ENCODE measurements at regions not wholly inside any gene's neighbourhood (a gene's known extent, or its start where the extent isn't known, plus 50 kb on each side); places are given as distances from the start of the nearest gene placed in this dataset.

GRCh38 chr13:84655677-84656076, 773.4 kb upstream of the SLITRK1 start:
- TF ChIP-seq CTCF (IDR thresholded peaks at IDR 0.05; ENCODE audit: insufficient read depth, low read depth, low read length) = no peak
- TF ChIP-seq EZH2 (IDR thresholded peaks at IDR 0.05; ENCODE audit: insufficient read depth, low read length) = no peak
- Mint-ChIP-seq H3K9me3 (ENCODE audit: unreplicated experiment) (peaks cover 14% of the 10 kb centered on the region), H3K4me1 (ENCODE audit: low read depth, unreplicated experiment) (peaks cover 20% of the 10 kb centered on the region), H3K27ac (ENCODE audit: unreplicated experiment) (no peak overlapping the region), H3K36me3 (ENCODE audit: low read depth, unreplicated experiment) (no peaks in the 10 kb centered on the region), H3K27me3 (ENCODE audit: low read depth, unreplicated experiment) (no peaks in the 10 kb centered on the region), H3K4me3 (ENCODE audit: unreplicated experiment) (no peak overlapping the region)
- Histone ChIP-seq H3K79me2 (ENCODE audit: insufficient read depth, low read length) (no peaks in the 10 kb centered on the region), H4K20me1 (ENCODE audit: insufficient read depth, low read length) (no peaks in the 10 kb centered on the region), H3K27me3 (ENCODE audit: insufficient read depth, low read length) (no peaks in the 10 kb centered on the region), H3K4me3 (ENCODE audit: insufficient read depth, low read depth, low read length) (no peak overlapping the region), H2AFZ (ENCODE audit: low read depth, low read length) (no peak overlapping the region), H3K4me1 (ENCODE audit: insufficient read depth, low read length) (peaks cover 6% of the 10 kb centered on the region), H3K9ac (ENCODE audit: low read length) (no peak overlapping the region), H3K9me3 (ENCODE audit: insufficient read depth, low read depth, low read length) (no peaks in the 10 kb centered on the region), H3K27ac (ENCODE audit: low read depth, low read length) (peak overlapping the region; percentile 45), H3K4me2 (ENCODE audit: low read length) (no peak overlapping the region), H3K36me3 (ENCODE audit: insufficient read depth, low read length) (no peaks in the 10 kb centered on the region)
- DNase-seq (ENCODE audit: low read depth) (peak; percentile 75), FAIRE-seq (peak; percentile 72)

- H3K9ac ChIP-seq (ENCODE audit: low read length) = no peak overlapping the region
- H3K79me2 ChIP-seq (ENCODE audit: insufficient read depth, low read length) = no peaks in the 10 kb centered on the region
- peaks cover 14% of the 10 kb centered on the region for H3K9me3 Mint-ChIP-seq (ENCODE audit: unreplicated experiment)
- no peak overlapping the region for H3K4me3 Mint-ChIP-seq (ENCODE audit: unreplicated experiment)
- H3K27me3 ChIP-seq (ENCODE audit: insufficient read depth, low read length) = no peaks in the 10 kb centered on the region
- H3K36me3 Mint-ChIP-seq (ENCODE audit: low read depth, unreplicated experiment) = no peaks in the 10 kb centered on the region
- FAIRE-seq (no peak), DNase-seq (ENCODE audit: low read depth) (no peak)
- H3K9me3 ChIP-seq (ENCODE audit: insufficient read depth, low read depth, low read length) = no peaks in the 10 kb centered on the region
- H3K4me2 ChIP-seq (ENCODE audit: low read length) = no peak overlapping the region
- peaks cover 27% of the 10 kb centered on the region for H3K4me1 Mint-ChIP-seq (ENCODE audit: low read depth, unreplicated experiment)
- TF ChIP-seq CTCF (IDR thresholded peaks at IDR 0.05; ENCODE audit: insufficient read depth, low read depth, low read length) (no peak), EZH2 (IDR thresholded peaks at IDR 0.05; ENCODE audit: insufficient read depth, low read length) (no peak)
- peak overlapping the region; percentile 11 for H3K27ac ChIP-seq (ENCODE audit: low read depth, low read length)
- peaks cover 6% of the 10 kb centered on the region for H3K4me1 ChIP-seq (ENCODE audit: insufficient read depth, low read length)
- no peaks in the 10 kb centered on the region for H4K20me1 ChIP-seq (ENCODE audit: insufficient read depth, low read length)
- no peak overlapping the region for H3K4me3 ChIP-seq (ENCODE audit: insufficient read depth, low read depth, low read length)
- H2AFZ ChIP-seq (ENCODE audit: low read depth, low read length) = no peak overlapping the region
- no peaks in the 10 kb centered on the region for H3K36me3 ChIP-seq (ENCODE audit: insufficient read depth, low read length)
- H3K27me3 Mint-ChIP-seq (ENCODE audit: low read depth, unreplicated experiment) = no peaks in the 10 kb centered on the region
- H3K27ac Mint-ChIP-seq (ENCODE audit: unreplicated experiment) = no peak overlapping the region
Measured at GRCh38 chr13:84654654-84655275, 772.5 kb upstream of the SLITRK1 start.

- H3K27ac Mint-ChIP-seq (ENCODE audit: unreplicated experiment) = peak overlapping the region; percentile 41
- no peaks in the 10 kb centered on the region for H3K36me3 Mint-ChIP-seq (ENCODE audit: low read depth, unreplicated experiment)
- no peak overlapping the region for H3K9ac ChIP-seq (ENCODE audit: low read length)
- no peaks in the 10 kb centered on the region for H3K79me2 ChIP-seq (ENCODE audit: insufficient read depth, low read length)
- no peak overlapping the region for H3K27ac ChIP-seq (ENCODE audit: low read depth, low read length)
- H3K36me3 ChIP-seq (ENCODE audit: insufficient read depth, low read length) = no peaks in the 10 kb centered on the region
- peaks cover 30% of the 10 kb centered on the region for H3K4me1 Mint-ChIP-seq (ENCODE audit: low read depth, unreplicated experiment)
- no peaks in the 10 kb centered on the region for H3K9me3 ChIP-seq (ENCODE audit: insufficient read depth, low read depth, low read length)
- no peak for TF ChIP-seq EZH2 (IDR thresholded peaks at IDR 0.05; ENCODE audit: insufficient read depth, low read length)
- no peak for TF ChIP-seq CTCF (IDR thresholded peaks at IDR 0.05; ENCODE audit: insufficient read depth, low read depth, low read length)
- H3K27me3 ChIP-seq (ENCODE audit: insufficient read depth, low read length) = no peaks in the 10 kb centered on the region
- DNase-seq (ENCODE audit: low read depth) = no peak
- H3K4me1 ChIP-seq (ENCODE audit: insufficient read depth, low read length) = peaks cover 1% of the 10 kb centered on the region
- no peak overlapping the region for H3K4me3 ChIP-seq (ENCODE audit: insufficient read depth, low read depth, low read length)
- peaks cover 14% of the 10 kb centered on the region for H3K9me3 Mint-ChIP-seq (ENCODE audit: unreplicated experiment)
- H3K27me3 Mint-ChIP-seq (ENCODE audit: low read depth, unreplicated experiment) = no peaks in the 10 kb centered on the region
- no peak overlapping the region for H2AFZ ChIP-seq (ENCODE audit: low read depth, low read length)
- no peak overlapping the region for H3K4me2 ChIP-seq (ENCODE audit: low read length)
- FAIRE-seq = no peak
- H3K4me3 Mint-ChIP-seq (ENCODE audit: unreplicated experiment) = no peak overlapping the region
- H4K20me1 ChIP-seq (ENCODE audit: insufficient read depth, low read length) = no peaks in the 10 kb centered on the region
Measured at GRCh38 chr13:84653915-84654534, 771.8 kb upstream of the SLITRK1 start.

All from astrocyte (in vitro differentiated cells and primary cell).